GM18519 (cell line): ENCODE measurements at regions not wholly inside any gene's neighbourhood (a gene's known extent, or its start where the extent isn't known, plus 50 kb on each side); places are given as distances from the start of the nearest gene placed in this dataset.
"Not testable (repeated sequence)": the region's sequence is repeated elsewhere in the genome, so short reads cannot be mapped to it uniquely, and the experiment has no call there.

Experiments
- ATAC-seq: cut with Tn5 transposase; IDR thresholded peaks from one replicate; pipeline ENCODE4 v1.9.1; 2021; ENCODE audit warnings: mild to moderate bottlenecking, moderate library complexity; ENCODE audit not compliant: unreplicated experiment, low FRiP score

DNA sequence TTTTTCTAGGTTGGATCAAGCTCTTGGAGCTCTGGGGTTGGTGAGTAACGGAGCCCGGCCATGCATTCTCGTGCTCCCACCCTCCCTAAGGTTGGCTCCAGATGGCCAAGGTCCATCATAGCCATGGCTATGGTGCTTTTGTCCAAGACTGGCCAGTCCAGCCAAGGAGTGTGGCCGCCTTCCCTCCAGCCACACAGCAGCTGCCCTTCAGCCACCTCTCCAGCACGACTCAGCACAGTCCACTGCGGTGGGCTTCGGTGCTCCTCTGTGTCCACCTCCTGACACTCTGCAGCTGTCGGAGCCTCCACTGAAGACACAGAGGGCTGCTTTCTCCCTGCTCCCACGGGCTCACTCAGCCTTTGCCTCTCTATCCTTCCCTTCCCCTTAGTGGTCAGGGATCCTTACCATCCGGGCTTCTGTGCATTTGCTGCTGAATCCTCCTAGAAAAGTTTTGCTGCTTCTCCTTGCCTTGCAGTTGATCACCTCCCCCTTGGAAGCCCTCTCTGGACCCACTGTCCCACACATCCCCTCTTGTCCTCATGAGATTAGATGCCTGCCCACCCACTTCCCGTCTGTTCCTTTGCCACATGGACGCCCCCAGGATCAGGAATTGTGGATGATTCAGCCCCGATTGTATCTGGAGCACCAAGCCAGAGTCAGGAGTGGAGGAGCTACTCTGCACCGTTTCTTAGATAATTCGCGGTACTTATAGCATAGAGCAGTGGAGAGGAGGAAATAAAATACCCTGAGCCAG lies 177.1 kb upstream of the COPS8 start:
- no peak for ATAC-seq

DNA sequence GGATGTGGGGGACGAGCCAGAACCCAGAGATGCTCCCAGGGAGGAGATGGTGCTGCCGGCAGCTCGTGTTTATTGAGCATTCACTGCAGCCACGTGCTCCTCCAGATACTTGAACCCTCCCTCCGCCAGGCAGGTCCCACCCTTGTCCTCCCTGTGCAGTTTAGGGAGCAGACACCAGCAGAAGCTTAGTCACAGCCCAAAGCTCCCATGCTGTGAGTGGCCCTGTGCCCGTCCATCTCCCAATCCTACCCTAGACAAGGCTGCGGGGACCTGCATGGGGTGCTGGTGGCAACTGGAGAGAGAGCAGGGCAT lies 176.5 kb upstream of the COPS8 start:
- no peak for ATAC-seq

DNA sequence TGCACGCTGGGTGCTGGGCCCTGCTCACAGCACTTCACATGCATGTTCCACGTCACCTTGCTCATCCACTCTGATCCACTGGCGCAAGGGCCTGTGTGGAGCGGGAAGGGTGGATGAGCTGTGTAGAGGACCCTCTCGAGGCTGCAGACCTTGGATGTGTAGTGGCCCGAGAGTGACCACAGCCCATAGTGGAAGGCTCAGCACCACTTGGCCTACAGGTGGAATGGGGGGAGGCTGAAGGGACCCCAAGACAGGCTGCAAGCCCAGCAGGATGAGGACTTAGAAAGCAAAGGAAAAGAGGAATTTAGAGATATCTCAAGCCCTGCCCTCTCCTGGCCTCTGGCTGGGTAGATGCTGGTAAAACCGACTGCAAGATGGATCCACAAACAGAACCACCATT lies 175.9 kb upstream of the COPS8 start:
- no peak for ATAC-seq

DNA sequence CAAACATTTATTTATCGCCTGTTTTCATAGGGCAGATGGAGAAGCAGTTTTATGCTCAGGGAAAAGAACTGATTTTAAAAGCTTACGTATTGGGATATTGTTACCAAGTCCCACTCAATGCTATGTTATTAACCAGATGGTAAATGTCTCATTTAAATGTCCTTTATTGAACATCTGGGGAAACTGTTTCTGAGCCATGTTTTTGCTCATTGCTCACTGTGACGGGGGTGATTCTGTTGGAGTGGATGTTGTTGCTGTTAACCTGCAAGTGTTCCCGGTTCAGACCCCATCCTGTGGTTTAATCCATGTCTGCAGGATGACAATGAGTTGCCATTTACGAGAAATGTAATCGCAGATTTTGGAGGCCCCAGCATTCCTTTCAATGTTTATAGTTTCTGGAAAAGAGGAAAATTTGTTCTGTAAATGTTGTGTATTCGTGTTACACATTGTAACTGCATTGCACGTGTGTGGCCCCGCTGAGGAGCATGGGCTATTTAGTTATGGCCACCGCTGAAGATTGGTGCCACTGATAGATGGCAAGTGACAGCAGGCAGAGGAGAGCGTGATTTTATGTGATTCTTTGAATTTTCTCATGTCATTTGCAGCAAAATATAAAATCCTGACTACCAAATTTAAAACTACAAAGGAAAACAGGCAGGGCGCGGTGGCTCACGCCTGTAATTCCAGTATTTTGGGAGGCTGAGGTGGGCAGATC lies 174.8 kb upstream of the COPS8 start:
- no peak for ATAC-seq

DNA sequence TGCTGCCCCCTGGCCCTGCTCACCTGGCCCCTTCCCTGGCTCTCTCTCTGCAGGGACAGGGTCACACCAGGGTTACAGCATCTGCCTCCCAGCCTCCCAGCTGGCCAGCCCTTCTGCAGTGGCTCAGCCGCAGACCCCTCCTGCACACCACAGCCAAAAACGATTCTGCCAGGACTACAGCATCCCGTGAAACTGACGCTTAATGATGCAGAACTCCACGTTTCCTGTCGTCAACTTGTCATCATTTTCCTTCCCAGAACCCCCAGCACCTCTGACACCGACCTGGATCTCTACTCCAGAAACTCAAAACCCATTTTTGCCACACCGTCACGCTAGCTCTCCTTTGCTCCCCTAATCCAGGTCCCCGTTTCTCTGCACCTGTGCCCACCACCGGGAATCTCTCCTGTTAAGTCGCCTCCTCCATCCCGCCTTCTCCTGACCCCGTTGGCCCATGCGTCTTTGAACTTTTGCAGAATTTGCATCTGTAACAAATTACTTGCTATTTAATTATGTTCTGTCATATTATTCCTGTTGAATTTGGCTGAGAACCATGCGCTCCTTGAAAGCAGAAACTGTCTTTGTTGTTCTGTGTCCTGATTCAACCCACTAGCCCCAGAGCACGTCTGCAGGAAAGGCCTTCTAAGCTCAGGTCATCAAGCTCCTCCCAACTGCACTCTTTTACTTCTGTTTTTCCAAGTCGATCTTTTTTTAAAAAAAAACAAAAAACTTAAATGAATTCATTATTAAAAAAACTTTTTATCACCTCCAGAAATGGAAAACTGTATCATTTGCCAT lies 173.2 kb upstream of the COPS8 start:
- ATAC-seq: no peak

DNA sequence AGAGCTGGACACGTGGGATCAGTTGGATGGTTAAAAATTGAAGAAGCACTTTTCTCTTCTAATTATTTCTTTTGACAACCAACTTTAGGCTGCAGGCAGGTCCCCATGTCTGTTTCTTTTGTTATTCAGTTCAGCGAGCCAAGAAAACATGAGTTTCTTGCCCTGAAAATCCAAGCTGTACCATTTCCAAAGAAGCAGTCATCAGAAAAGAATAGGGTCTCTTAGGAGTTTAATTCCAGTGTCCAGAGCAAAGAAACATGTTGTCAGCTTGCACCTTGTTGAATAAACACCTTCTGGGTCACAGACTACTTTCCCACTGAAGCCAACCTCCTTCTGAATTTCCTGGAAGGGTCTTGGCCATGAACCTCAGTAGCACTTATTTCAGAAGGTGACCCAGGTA lies 170.5 kb upstream of the COPS8 start:
- no peak for ATAC-seq

DNA sequence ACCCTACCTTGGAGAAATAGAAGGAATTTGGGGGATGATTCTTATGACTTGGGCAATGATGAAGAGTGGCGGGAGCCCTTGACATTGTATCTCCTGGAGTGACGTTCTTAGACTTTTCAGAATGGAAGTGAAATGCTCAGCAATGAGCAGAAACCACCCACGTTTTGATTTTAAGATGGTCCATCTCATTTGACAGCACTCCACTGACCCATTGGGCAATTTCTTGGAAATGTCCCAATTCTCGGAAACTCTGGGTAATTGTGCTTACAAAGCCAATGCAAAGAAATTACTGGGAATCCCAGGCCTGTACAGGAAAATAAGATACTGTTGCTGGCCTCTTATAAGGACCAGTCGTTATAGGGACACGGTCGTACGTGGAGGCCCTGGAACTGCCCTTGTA lies 170.0 kb upstream of the COPS8 start:
- no peak for ATAC-seq

DNA sequence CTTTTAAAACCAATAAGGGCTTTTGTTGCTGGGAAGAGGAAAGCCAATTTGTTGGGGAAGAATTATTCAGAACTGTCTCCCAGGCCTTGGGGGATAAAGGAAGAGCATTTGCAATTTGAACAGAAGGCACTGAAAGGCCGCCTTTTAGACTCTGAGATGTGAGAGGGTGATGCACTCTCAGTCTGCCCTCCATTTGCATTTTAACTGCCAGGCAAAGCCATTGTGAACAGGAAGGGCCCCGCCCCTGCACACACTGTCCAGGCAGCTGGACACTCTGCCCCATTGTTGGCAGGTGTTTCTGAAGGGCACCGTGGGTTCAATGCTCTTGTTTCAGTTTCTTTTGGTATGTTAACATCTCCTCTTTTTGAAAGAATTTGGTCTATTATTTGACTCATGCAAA lies 169.5 kb upstream of the COPS8 start:
- no peak for ATAC-seq

DNA sequence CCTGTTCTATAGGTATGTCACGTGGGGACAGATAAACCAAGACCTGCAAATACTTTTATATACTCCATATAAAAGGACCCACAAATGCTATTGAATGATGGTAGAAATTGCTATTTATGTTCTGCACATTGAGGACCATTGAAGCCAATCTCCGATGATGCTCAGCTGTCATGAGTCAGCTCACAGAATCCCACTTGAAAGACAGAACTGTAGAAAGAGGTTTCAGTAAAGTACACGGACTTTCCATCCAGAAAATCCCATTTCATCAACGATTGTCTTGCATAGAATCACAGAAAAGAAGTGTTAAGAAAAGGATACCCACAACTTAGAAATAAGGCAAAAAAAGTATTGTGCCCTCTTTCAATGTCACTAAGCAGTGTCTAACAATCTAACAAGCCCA lies 169.0 kb upstream of the COPS8 start:
- ATAC-seq: no peak

DNA sequence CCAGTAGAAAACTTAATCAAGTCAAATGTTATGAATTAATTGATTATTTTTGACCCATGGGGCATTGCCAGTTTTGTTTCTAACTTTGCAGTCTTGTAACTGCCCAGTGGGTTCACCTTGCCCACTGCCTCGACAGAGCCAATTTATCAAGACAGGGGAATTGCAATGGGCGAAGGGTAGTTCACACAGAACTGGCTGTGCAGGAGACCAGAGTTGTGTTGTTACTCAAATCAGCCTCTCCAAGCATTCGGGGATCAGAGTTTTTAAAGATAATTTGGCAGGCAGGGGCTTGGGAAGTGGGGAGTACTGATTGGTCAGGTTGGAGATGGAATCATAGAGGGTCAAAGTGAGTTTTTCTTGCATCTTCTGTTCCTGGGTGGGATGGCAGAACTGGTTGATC lies 168.5 kb upstream of the COPS8 start:
- no peak for ATAC-seq

DNA sequence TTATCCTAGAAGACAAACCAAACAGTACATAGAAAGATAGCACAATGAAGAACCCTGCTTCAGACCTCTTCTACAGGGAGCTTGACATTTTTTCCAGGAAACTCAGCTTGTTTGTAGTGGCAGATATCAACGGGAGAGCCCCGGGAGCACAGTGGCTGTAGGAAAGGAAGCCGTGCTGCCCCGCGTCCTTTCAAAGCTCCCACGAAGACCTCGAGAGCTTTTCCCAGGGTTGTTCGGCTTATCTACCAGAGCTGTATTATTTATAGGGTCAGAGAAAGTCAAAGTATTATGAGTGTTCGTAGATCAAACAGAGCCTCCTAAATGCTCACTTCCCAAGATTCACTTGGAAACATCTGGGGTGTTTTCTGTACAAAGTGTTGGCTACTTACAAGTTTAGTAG lies 167.1 kb upstream of the COPS8 start:
- ATAC-seq: no peak

DNA sequence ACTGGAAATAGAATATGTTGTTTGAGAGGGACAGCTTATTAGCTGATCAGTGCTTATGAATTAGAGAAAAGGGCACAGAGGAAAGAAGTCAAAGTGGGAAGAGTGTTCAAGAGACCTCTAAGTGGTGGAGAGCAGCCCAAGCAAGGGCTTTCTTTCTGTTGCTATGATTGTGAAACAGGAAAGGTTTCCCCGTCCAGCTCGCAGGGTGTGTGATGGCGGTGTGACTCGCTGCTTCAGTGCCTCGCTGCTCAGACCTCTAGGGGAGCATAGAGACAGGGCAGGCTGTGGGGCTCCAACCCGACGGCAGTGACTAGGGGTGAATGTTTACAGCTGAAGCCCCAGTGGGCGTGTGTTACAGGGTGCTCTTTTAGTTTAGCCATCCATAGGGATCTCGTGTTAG lies 166.5 kb upstream of the COPS8 start:
- ATAC-seq: no peak

DNA sequence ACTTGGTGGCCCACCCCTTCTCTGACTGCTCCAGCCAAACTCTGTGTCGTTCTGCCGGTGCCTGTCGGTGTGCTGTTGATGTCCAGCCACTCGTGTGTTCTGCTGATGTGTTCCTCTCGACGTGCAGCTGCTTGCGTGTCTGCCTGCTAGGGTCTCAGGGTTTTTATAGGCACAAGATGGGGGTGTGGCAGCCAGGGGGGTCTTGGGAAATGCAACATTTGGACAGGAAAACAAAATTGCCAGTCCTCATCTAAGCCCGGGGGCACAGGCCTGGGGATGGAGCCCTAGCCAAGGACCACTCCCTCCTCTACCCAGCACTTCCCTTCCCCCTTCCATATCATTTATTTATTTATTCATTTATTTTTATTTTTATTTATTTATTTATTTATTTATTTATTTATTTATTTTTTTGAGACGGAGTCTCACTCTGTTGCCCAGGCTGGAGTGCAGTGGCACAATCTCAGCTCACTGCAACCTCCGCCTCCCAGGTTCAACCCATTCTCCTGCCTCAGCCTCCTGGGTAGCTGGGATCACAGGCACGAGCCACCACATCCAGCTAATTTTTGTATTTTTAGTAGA lies 165.8 kb upstream of the COPS8 start:
- not testable (repeated sequence) for ATAC-seq

DNA sequence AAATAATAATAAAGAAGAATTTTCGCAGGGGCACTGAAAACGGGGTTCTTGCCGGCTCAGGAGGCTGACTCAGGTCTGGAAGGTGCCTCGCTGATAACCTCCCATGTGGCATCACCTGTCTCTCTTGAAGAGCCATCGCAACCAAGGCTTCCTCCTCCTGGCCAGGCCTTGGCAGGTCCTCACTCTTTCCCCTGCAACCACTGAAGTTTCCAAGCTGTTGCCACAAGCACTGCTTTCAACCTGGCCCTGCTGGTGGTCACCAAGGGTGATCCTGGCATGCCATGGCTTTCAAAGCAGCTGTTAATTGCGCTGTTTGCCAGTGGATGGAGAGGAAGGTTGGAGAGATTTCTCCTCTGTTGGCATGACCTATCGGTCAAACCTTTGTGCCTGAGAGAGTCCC lies 163.6 kb upstream of the COPS8 start:
- ATAC-seq: no peak

DNA sequence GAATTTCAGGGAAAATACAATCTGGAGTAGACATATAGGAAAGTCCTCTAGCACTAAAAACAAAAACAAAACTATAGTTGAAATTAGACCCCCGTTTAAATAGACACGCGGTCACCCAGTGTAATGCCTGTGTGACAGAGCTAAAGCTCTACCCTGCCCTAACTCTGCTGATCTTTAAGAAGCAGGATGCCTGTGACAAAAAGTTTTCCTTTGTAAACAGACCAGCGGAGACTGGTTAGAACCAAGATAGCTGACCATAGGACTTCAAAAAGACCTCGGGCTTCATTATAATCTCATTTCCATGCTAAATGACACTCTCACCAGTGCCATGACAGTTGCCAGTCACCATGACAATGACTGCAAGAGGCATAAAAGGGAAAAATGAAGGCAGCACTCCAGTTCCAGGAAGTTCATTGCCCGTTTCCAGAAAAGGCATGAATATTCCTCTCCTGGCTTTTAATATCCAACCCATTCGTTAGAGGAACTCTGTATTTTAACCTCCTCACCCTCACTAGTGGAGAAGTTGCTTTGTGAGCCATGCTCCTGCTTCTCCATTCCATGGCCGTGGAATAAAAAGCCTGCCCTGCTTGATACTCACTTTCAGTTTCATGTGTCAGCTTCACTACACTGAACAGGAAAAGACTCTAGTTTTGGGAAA lies 157.2 kb upstream of the COPS8 start:
- ATAC-seq: no peak

DNA sequence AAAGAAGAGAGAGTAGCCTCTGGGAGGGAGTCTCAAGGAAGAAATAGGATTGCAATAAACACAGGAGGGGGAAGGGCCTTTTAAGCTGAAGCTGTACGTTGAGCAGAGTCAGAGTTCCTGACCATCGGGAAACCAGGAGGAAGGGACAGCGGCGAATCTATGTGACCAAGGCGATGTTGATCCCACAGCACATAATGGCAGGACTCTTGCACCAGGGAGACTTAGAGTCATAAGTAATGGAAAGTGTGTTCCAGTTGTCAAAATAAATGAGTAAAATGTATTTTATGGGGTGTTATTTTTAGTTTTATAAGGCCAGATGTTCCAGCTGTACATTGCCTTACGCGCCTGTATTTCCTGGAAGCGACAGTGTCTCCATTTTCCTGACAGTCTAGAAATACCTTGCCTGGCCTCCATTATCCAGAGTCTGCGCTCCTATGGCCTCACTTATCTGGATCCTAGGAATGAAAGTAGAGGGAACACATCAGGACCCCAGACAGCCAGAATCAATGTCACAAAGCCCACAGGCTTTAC lies 152.8 kb upstream of the COPS8 start:
- ATAC-seq: no peak

DNA sequence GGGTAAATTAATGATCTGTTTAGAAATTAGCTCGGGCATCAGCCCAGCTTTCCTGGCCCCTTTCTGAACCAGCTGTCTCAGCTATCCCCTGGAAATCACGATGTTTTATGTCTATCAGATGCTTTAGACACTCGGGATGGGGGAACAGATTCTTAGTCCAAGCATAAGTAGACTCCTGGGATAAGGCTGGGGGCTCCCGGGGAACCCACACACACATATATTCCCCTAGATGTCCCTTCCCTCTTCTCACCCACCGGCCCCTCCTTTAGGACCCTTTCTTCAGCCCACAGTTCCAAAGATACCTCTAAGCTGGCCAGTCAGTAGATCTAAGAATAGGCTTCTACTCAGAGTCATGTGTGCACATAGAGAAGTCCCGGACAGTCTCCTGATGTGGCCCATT lies 151.5 kb upstream of the COPS8 start:
- ATAC-seq: no peak

DNA sequence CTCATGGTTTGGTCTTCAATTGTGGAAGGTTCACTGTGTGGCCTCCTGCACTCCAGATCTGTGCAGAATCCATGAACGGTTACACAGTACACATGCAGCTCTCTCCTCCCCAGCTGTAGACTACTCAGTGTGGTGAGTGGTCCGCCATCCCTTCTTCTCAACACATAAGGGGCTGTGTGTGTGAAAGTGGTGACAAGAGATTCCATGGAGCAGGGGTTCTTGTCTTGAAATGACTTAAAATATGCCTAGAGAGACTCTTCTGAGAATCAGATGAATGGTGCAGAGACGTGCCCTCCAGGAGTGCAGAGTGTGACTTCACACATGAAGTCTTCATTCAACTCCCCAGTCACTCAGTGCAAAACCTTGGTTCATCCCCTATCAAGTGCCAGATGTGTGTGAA lies 151.0 kb upstream of the COPS8 start:
- no peak for ATAC-seq

DNA sequence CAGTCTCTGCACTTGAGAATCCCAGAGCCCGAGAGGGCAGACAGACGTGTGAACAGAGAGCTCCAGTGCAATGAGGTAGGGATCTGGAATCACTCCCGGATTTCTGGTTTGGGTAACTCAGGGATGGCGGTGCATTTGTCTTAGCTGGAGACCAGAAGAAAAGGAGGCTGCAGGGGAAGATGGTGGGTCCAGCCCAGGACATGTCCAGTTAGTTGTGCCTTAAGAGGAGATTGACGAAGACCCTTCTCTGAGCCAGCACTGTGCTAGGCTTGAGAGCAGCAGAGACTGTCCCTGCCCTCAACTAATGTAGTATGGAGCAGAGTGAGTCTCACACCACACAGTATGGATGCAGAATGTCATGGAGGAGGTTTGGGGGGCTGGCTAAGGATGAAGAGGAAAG lies 150.6 kb upstream of the COPS8 start:
- no peak for ATAC-seq

DNA sequence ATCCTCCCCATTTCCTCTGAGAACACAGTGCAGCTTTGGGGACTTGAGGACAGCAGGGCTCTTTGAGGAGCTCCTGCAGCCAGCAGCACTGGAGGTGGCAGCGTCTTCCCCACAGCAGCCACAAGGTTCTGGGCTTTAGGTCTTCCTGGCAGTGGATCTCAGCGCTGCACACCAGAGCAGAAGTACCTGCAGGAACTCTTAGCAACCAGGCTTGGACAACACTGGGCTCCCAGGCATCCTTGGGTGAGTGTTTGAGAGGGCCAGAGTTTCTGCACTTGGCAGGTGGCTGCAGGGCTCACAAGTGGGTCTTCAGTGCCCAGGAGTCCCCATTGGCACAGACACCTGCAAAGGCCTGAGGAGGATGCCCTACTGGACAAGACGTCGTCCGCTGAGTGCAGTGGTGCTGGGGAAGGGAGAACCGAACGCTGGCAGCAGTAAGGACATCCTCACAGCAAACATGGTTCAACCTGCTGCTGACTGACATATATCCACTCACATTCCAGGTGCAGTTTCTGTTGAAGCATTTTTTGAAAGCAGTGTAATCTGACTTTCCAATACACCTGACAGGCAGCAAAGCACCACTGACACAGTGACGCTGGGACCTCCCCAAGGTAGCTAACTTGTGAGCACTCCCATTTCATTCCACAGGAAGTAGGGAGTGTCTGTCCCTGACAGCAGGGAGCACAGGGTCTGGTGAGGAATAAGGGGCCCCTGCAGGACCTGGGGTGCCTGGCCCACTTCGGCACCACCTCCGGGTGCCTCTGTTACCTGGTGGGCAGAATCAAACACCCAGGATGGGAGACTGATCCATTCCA lies 149.9 kb upstream of the COPS8 start:
- no peak for ATAC-seq
